CD4-positive, alpha-beta T cell (primary cell): ENCODE measurements at regions not wholly inside any gene's neighbourhood (a gene's known extent, or its start where the extent isn't known, plus 50 kb on each side); places are given as distances from the start of the nearest gene placed in this dataset.

Experiments used
- ATAC-seq: fragments of 200-7000 bp; cut with Tn5 transposase; one replicate; pipeline ENCODE4 v1.10.0; 2022; ENCODE audit warnings: mild to moderate bottlenecking; ENCODE audit not compliant: poor library complexity
- CTCF ChIA-PET: fragments of 350-600 bp; sonication (Branson Sonifier 250); formaldehyde crosslinking; loops from one replicate; lab custom pipeline; 2021; ENCODE audit warnings: antibody characterized with exemption, inconsistent platforms; lab: Charles Lee
- POLR2A ChIA-PET: fragments of 350-600 bp; sonication (Branson Sonifier 250); formaldehyde crosslinking; loops from one replicate; lab custom pipeline; 2021; ENCODE audit warnings: antibody characterized with exemption, inconsistent platforms; lab: Charles Lee
- DNase-seq, 14 experiments: peaks; one replicate each; pipeline ENCODE4 v3.0.0-alpha.2; 2013 to 2020; ENCODE audit warnings: mixed read lengths in 2 of 14
- H3K27ac ChIP-seq, 2 donors: one replicate each; pipeline versions ENCODE4 v1.5.1 to v1.7.0; 2013; ENCODE audit warnings: low read length in 2 of 2, low read depth in 1 of 2, mild to moderate bottlenecking in 1 of 2
- H3K27me3 ChIP-seq, 2 experiments: 1 replicate in 1 of 2; 2 replicates in 1 of 2; pipeline versions ENCODE4 v1.6.1 to v1.7.0; 2013; ENCODE audit warnings: low read length in 2 of 2, control low read depth in 1 of 2, mild to moderate bottlenecking in 1 of 2, moderate library complexity in 1 of 2; ENCODE audit not compliant: insufficient read depth in 2 of 2, control insufficient read depth in 1 of 2
- H3K36me3 ChIP-seq: one replicate; pipeline ENCODE4 v1.6.1; 2013; ENCODE audit warnings: low read length, control low read depth; ENCODE audit not compliant: insufficient read depth
- H3K4me1 ChIP-seq: one replicate; pipeline ENCODE4 v1.6.1; 2013; ENCODE audit warnings: low read length, control low read depth; ENCODE audit not compliant: insufficient read depth
- H3K4me3 ChIP-seq: one replicate; pipeline ENCODE4 v1.5.1; 2013; ENCODE audit warnings: mild to moderate bottlenecking, low read length, moderate library complexity
- H3K9me3 ChIP-seq, 2 experiments: 1 replicate in 1 of 2; 2 replicates in 1 of 2; pipeline versions ENCODE4 v1.6.1 to v1.7.0; 2013; ENCODE audit warnings: low read length in 2 of 2, mild to moderate bottlenecking in 2 of 2, control low read depth in 1 of 2, moderate library complexity in 1 of 2; ENCODE audit not compliant: control insufficient read depth in 1 of 2, insufficient read depth in 1 of 2
- H3K27ac Mint-ChIP-seq: one replicate; pipeline ENCODE4 v1.8.0; 2020; ENCODE audit warnings: mixed read lengths
- H3K27me3 Mint-ChIP-seq: one replicate; pipeline ENCODE4 v1.8.0; 2021; ENCODE audit warnings: mixed read lengths
- H3K36me3 Mint-ChIP-seq: one replicate; pipeline ENCODE4 v1.8.0; 2021; ENCODE audit warnings: low read depth, mixed read lengths
- H3K4me1 Mint-ChIP-seq: one replicate; pipeline ENCODE4 v1.8.0; 2021; ENCODE audit warnings: low read depth, mixed read lengths
- H3K4me3 Mint-ChIP-seq: one replicate; pipeline ENCODE4 v1.8.0; 2020; ENCODE audit warnings: mild to moderate bottlenecking, mixed read lengths
- H3K9me3 Mint-ChIP-seq: one replicate; pipeline ENCODE4 v1.8.0; 2020; ENCODE audit warnings: mixed read lengths
- CTCF ChIP-seq: fragments of 200-600 bp; IDR thresholded peaks from one replicate; pipeline ENCODE4 v1.8.0; 2022; ENCODE audit warnings: antibody characterized with exemption, mild to moderate bottlenecking
- intact Hi-C, 2 experiments: fragments of 100-400 bp; cut with DNase I in 1 of 2; cut with micrococcal nuclease in 1 of 2; formaldehyde crosslinking; loops; one replicate each; pipeline versions ENCODE4 v1.15.1 to v1.9.0; 2023 to 2025; cut with DNase I, micrococcal nuclease

GRCh38 chr4:180668732-180669131 lies 1574.5 kb upstream of the TENM3 start:
- no peak overlapping the region for H3K27ac Mint-ChIP-seq
- Histone ChIP-seq H3K36me3 (no peaks in the 10 kb centered on the region), H3K4me1 (no peaks in the 10 kb centered on the region), H3K27me3 (no peaks in the 10 kb centered on the region), H3K27ac (no peak overlapping the region), H3K9me3 (peaks cover 0 to 4% of the 10 kb centered on the region in 2 experiments), H3K4me3 (no peak overlapping the region)
- H3K4me1 Mint-ChIP-seq: no peaks in the 10 kb centered on the region
- peaks cover 4% of the 10 kb centered on the region for H3K27me3 Mint-ChIP-seq
- DNase-seq (no peak), ATAC-seq (no peak)
- ChIA-PET POLR2A (no interaction called here), CTCF (no interaction called here)
- no peaks in the 10 kb centered on the region for H3K36me3 Mint-ChIP-seq
- H3K9me3 Mint-ChIP-seq: no peaks in the 10 kb centered on the region
- no peak for TF ChIP-seq CTCF
- no peak overlapping the region for H3K4me3 Mint-ChIP-seq
- intact Hi-C loops: no loop called here

GRCh38 chr4:180669680-180670079 lies 1573.5 kb upstream of the TENM3 start:
- CTCF ChIA-PET: no interaction called here
- no peak for DNase-seq
- intact Hi-C loops: no loop called here

GRCh38 chr4:180674619-180675358 lies 1568.4 kb upstream of the TENM3 start:
- no peak for TF ChIP-seq CTCF
- DNase-seq (no peak), ATAC-seq (no peak)
- no peak overlapping the region for H3K27ac ChIP-seq
- no peaks in the 10 kb centered on the region for H3K27me3 ChIP-seq
- H3K9me3 ChIP-seq: no peaks in the 10 kb centered on the region
- no peak overlapping the region for H3K4me3 ChIP-seq
- no peak overlapping the region for H3K27ac Mint-ChIP-seq
- intact Hi-C loops: no loop called here
- H3K27me3 Mint-ChIP-seq: no peaks in the 10 kb centered on the region
- H3K4me3 Mint-ChIP-seq: no peak overlapping the region
- ChIA-PET CTCF (no interaction called here), POLR2A (no interaction called here)
- H3K4me1 Mint-ChIP-seq: no peaks in the 10 kb centered on the region
- no peaks in the 10 kb centered on the region for H3K36me3 Mint-ChIP-seq
- H3K4me1 ChIP-seq: no peaks in the 10 kb centered on the region
- H3K36me3 ChIP-seq: no peaks in the 10 kb centered on the region
- H3K9me3 Mint-ChIP-seq: no peaks in the 10 kb centered on the region

More at GRCh38 chr4:180669680-180670079, 1573.5 kb upstream of the TENM3 start:
- POLR2A ChIA-PET: no interaction called here
- Histone ChIP-seq H3K27me3 (no peaks in the 10 kb centered on the region), H3K27ac (no peak overlapping the region), H3K9me3 (peaks cover 0 to 4% of the 10 kb centered on the region in 2 experiments), H3K36me3 (no peaks in the 10 kb centered on the region), H3K4me3 (no peak overlapping the region), H3K4me1 (no peaks in the 10 kb centered on the region)
- Mint-ChIP-seq H3K27me3 (peaks cover 4% of the 10 kb centered on the region), H3K9me3 (no peaks in the 10 kb centered on the region), H3K27ac (no peak overlapping the region), H3K36me3 (no peaks in the 10 kb centered on the region), H3K4me3 (no peak overlapping the region), H3K4me1 (no peaks in the 10 kb centered on the region)
- no peak for ATAC-seq
- TF ChIP-seq CTCF: no peak
